Common myeloid progenitor, CD34-positive (primary cell): ENCODE measurements at regions not wholly inside any gene's neighbourhood (a gene's known extent, or its start where the extent isn't known, plus 50 kb on each side); places are given as distances from the start of the nearest gene placed in this dataset.

Experiments used
- CTCF ChIA-PET: fragments of 350-600 bp; sonication (Branson Sonifier 250); formaldehyde crosslinking; loops from one replicate; lab custom pipeline; 2021; ENCODE audit warnings: antibody characterized with exemption; lab: Charles Lee
- POLR2A ChIA-PET: fragments of 350-600 bp; sonication (Branson Sonifier 250); formaldehyde crosslinking; loops from one replicate; lab custom pipeline; 2021; ENCODE audit warnings: antibody characterized with exemption; lab: Charles Lee
- DNase-seq, 3 donors: peaks; one replicate each; pipeline versions ENCODE4 v3.0.0 to v3.0.0-alpha.2; 2013
- H3K27ac ChIP-seq, 2 experiments: 1 replicate in 1 of 2; 2 replicates in 1 of 2; pipeline ENCODE4 v1.7.0; 2013; ENCODE audit warnings: inconsistent platforms in 2 of 2, low read length in 2 of 2, mild to moderate bottlenecking in 2 of 2, low read depth in 1 of 2, moderate library complexity in 1 of 2; ENCODE audit not compliant: severe bottlenecking in 2 of 2, insufficient read depth in 1 of 2, poor library complexity in 1 of 2
- H3K27me3 ChIP-seq, 5 experiments: replicated peaks in 2 of 5; 1 replicate in 3 of 5; 2 replicates in 2 of 5; pipeline versions ENCODE4 v1.6.1 to v1.7.0; 2013; ENCODE audit warnings: low read length in 4 of 5, mild to moderate bottlenecking in 2 of 5, moderate library complexity in 2 of 5, inconsistent platforms in 1 of 5; ENCODE audit not compliant: insufficient read depth in 5 of 5, control insufficient read depth in 4 of 5
- H3K36me3 ChIP-seq, 4 experiments: 1 replicate in 2 of 4; 2 replicates in 2 of 4; pipeline versions ENCODE4 v1.6.1 to v1.7.0; 2013; ENCODE audit warnings: low read length in 3 of 4, control low read depth in 1 of 4, mild to moderate bottlenecking in 1 of 4; ENCODE audit not compliant: control insufficient read depth in 4 of 4, insufficient read depth in 4 of 4
- H3K4me1 ChIP-seq, 4 experiments: 1 replicate in 3 of 4; 2 replicates in 1 of 4; pipeline versions ENCODE4 v1.6.1 to v1.7.1; 2013; ENCODE audit warnings: low read length in 3 of 4, mild to moderate bottlenecking in 3 of 4, control low read depth in 1 of 4, inconsistent platforms in 1 of 4, moderate library complexity in 1 of 4; ENCODE audit not compliant: control insufficient read depth in 4 of 4, insufficient read depth in 4 of 4; ENCODE audit errors: control extremely low read depth in 1 of 4
- H3K4me3 ChIP-seq, 7 experiments: 1 replicate in 4 of 7; 2 replicates in 3 of 7; pipeline versions ENCODE4 v1.5.1 to v1.7.0; 2013; ENCODE audit warnings: mild to moderate bottlenecking in 7 of 7, low read length in 6 of 7, moderate library complexity in 6 of 7, inconsistent platforms in 2 of 7, low read depth in 2 of 7, control low read depth in 1 of 7; ENCODE audit not compliant: insufficient read depth in 4 of 7, control insufficient read depth in 1 of 7; ENCODE audit errors: extremely low read depth in 1 of 7
- H3K9me3 ChIP-seq, 5 experiments: 1 replicate in 4 of 5; 2 replicates in 1 of 5; pipeline versions ENCODE4 v1.6.1 to v1.7.1; 2013; ENCODE audit warnings: low read length in 4 of 5, mild to moderate bottlenecking in 2 of 5, inconsistent platforms in 1 of 5, low read depth in 1 of 5, moderate library complexity in 1 of 5; ENCODE audit not compliant: control insufficient read depth in 4 of 5, insufficient read depth in 2 of 5; ENCODE audit errors: control extremely low read depth in 1 of 5
- WGBS: methylation state at CpG from one replicate; pipeline ENCODE4 v1.1.5; 2013; ENCODE audit not compliant: insufficient coverage; 5-methylcytosine and 5-hydroxymethylcytosine counted together

- no peaks in the 10 kb centered on the region for H3K27me3 ChIP-seq
- H3K36me3 ChIP-seq: no peaks in the 10 kb centered on the region
- CTCF ChIA-PET: interaction anchor here (0.9 kb wide), 1 partner anchor 78 kb away, joined by 3 read pairs; no protein-coding TSS in a partner anchor
- WGBS: 100% methylated on average over 1 of the region's 1 CpG
- POLR2A ChIA-PET: no interaction called here
- DNase-seq: no peak
- H3K4me3 ChIP-seq: no peak overlapping the region
- no peak overlapping the region for H3K27ac ChIP-seq
- peaks cover 0 to 3% (median 0%) of the 10 kb centered on the region in 5 experiments for H3K9me3 ChIP-seq
- H3K4me1 ChIP-seq: no peaks in the 10 kb centered on the region
Measured at GRCh38 chr12:90174956-90175355, 466.3 kb upstream of the ATP2B1 start.

GRCh38 chr12:90174198-90174510, 465.5 kb upstream of the ATP2B1 start:
- ChIA-PET CTCF (no interaction called here), POLR2A (no interaction called here)
- Histone ChIP-seq H3K9me3 (peaks cover 0 to 3% (median 0%) of the 10 kb centered on the region in 5 experiments), H3K4me3 (no peak overlapping the region), H3K4me1 (no peaks in the 10 kb centered on the region), H3K27me3 (no peaks in the 10 kb centered on the region), H3K36me3 (no peaks in the 10 kb centered on the region), H3K27ac (no peak overlapping the region)
- DNase-seq: no peak
- WGBS: no CpG with 5 or more reads among the region's 1 CpG

DNA sequence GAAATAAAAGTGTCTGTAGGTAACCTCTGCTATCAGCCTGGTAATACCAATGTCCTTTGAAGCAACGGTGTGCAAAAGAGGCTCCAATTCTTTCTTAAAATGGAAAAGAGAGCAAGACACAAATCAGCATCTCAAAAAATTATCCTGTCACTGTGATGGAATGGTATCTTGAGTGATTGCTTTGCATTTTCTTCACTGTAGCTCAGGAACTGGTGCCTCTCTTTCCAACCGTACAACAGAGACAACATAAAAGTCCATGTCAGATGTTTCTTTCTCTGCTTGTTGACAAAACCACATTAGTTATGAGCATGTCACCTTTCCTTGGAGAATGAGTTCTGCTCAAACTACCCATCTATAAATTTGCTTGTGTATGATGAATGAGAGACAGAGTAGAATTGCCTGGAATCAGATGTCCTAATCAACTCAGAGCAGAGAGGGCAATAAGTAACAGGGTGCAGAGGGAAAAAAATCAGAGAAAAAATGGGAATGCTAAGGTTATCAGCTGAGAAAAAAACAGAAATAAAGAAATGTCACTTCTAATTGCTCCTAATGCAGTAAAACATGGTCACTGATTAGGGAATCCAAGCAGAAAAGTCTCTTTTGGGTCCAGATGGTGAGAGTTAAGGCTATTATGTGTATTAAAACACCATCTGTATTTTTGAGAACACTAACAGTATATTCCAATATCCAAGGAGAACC, 465.0 kb upstream of the ATP2B1 start:
- POLR2A ChIA-PET: no interaction called here
- CTCF ChIA-PET: no interaction called here
- Histone ChIP-seq H3K36me3 (no peaks in the 10 kb centered on the region), H3K27ac (no peak overlapping the region), H3K27me3 (no peaks in the 10 kb centered on the region), H3K9me3 (peaks cover 0 to 3% (median 0%) of the 10 kb centered on the region in 5 experiments), H3K4me3 (no peak overlapping the region), H3K4me1 (no peaks in the 10 kb centered on the region)
- WGBS: 100% methylated on average over 1 of the region's 2 CpGs
- DNase-seq: no peak

DNA sequence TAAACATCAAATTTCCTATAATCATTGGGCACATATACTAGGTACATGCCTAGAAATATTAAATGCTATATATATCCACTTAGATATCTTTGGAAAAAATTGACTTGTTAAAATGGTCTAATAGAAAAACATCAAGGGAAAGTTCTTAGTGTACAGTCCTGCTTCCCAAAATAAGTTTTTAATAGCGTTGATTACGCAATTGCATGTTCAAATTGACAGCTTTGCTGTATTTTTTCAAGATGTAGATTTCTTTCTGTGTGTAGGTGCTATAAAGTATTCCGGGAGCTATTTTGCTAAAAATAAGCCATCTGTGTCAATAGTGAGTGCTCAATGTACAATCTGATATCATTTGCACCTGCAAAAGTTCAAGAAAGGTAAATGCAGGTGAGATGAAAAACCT, 463.9 kb upstream of the ATP2B1 start:
- Histone ChIP-seq H3K4me3 (no peak overlapping the region), H3K27ac (no peak overlapping the region), H3K36me3 (no peaks in the 10 kb centered on the region), H3K9me3 (peaks cover 0 to 2% (median 0%) of the 10 kb centered on the region in 5 experiments), H3K27me3 (no peaks in the 10 kb centered on the region), H3K4me1 (no peaks in the 10 kb centered on the region)
- CTCF ChIA-PET: interaction anchor here (1.3 kb wide), 1 partner anchor 9 kb away, joined by 3 read pairs; no protein-coding TSS in a partner anchor
- WGBS: 100% methylated on average over 2 of the region's 3 CpGs
- POLR2A ChIA-PET: no interaction called here
- DNase-seq: no peak

DNA sequence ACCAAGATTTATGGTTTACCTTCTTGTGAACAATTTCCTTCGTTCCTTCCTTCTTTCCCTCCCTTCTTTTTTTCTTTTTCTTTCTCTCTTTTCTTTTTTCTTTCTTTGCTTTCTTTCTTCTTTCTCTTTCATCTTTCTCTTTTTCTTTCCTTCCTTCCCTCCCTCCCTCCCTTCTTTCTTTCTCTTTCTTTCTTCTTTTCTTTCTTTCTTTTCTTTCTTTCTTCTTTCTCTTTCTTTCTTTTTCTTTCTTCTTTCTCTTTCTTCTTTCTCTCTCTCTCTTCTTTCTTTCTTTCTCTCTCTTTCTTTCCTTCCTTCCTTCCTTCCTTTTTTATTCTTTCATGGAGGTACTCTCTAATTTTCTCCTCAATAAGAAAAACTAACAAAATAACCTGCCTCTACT, 462.1 kb upstream of the ATP2B1 start:
- Histone ChIP-seq H3K4me1 (no peaks in the 10 kb centered on the region), H3K36me3 (no peaks in the 10 kb centered on the region), H3K4me3 (no peak overlapping the region), H3K9me3 (no peaks in the 10 kb centered on the region), H3K27ac (no peak overlapping the region), H3K27me3 (no peaks in the 10 kb centered on the region)
- CTCF ChIA-PET: no interaction called here
- no peak for DNase-seq
- WGBS: 100% methylated on average over 1 of the region's 1 CpG
- POLR2A ChIA-PET: no interaction called here

DNA sequence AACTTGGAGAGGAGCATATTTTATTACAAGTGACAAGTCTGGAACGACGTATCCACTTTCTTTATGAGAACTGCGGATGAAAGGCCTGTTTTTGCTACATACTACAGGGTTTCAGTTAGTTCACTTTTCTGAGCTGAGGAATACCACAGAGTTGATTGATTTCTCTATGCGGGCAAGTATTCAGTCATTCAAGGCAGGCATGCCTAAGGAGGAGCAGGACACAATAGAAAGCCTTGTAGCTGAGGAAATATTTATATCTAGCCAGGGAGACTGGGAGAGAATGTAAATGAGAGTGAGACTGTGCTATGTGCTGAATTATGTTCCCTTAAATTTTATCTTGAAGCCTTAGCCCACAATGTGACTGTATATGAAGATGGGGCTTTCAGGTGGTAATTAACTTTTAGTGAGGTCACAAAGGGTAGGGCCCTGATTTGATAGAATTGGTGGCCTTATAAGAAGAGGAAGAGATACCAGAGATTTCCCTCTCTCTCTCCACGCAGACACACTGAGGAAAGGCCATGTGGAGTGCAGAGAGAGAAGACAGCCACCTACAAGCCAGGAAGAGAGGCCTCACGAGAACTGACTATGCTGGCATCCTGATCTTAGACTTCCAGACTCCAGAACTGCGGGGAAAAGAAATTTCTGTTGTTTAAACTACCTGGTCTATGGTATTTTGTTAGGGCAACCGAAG, 459.0 kb upstream of the ATP2B1 start:
- H3K4me3 ChIP-seq: no peak overlapping the region
- ChIA-PET POLR2A (no interaction called here), CTCF (no interaction called here)
- H3K27ac ChIP-seq: no peak overlapping the region
- no peak for DNase-seq
- no peaks in the 10 kb centered on the region for H3K27me3 ChIP-seq
- no peaks in the 10 kb centered on the region for H3K4me1 ChIP-seq
- H3K36me3 ChIP-seq: no peaks in the 10 kb centered on the region
- 95% methylated on average over 6 of the region's 8 CpGs for WGBS
- H3K9me3 ChIP-seq: no peaks in the 10 kb centered on the region

DNA sequence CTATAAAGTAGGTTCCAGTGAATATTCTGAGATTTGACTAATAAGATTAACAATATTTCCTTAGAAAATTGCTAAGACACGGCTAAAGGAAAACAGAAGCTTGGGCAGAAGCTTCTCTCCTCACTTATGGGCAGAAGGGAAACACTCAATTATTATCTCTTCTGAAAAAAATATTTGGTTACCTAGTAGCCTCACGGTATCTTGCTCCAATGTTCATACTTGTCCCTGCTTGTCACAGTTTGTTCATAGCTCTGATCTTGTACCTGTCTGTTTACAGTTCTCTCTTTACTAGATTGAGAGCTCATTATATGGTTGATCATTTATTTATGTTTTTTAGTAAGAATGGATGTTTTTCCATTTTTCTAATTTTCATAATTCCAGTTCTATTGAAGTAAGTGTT, 458.0 kb upstream of the ATP2B1 start:
- H3K4me3 ChIP-seq: no peak overlapping the region
- POLR2A ChIA-PET: no interaction called here
- H3K36me3 ChIP-seq: no peaks in the 10 kb centered on the region
- no peaks in the 10 kb centered on the region for H3K27me3 ChIP-seq
- DNase-seq: no peak
- H3K9me3 ChIP-seq: no peaks in the 10 kb centered on the region
- CTCF ChIA-PET: interaction anchor here (0.6 to 1.4 kb wide), 2 partner anchors 63 to 638 kb away, joined by 3 to 5 read pairs; no protein-coding TSS in a partner anchor
- 90% methylated on average over 2 of the region's 2 CpGs for WGBS
- H3K27ac ChIP-seq: no peak overlapping the region
- no peaks in the 10 kb centered on the region for H3K4me1 ChIP-seq
